Glutamatergic neuron (in vitro differentiated cells): ENCODE measurements at regions not wholly inside any gene's neighbourhood (a gene's known extent, or its start where the extent isn't known, plus 50 kb on each side); places are given as distances from the start of the nearest gene placed in this dataset.

Experiments used
- DNase-seq: peaks from one replicate; pipeline ENCODE4 v3.0.0; 2022
- H3K27ac Mint-ChIP-seq: one replicate; pipeline ENCODE4 v1.8.0; 2020; ENCODE audit warnings: mild to moderate bottlenecking, mixed read lengths, inconsistent platforms; ENCODE audit not compliant: unreplicated experiment
- H3K27me3 Mint-ChIP-seq: one replicate; pipeline ENCODE4 v1.8.0; 2020; ENCODE audit warnings: mild to moderate bottlenecking, moderate library complexity, mixed read lengths, inconsistent platforms; ENCODE audit not compliant: unreplicated experiment
- H3K36me3 Mint-ChIP-seq: one replicate; pipeline ENCODE4 v1.8.0; 2020; ENCODE audit warnings: mild to moderate bottlenecking, mixed read lengths, inconsistent platforms; ENCODE audit not compliant: unreplicated experiment
- H3K4me1 Mint-ChIP-seq: one replicate; pipeline ENCODE4 v1.8.0; 2020; ENCODE audit warnings: mild to moderate bottlenecking, low read depth, mixed read lengths, inconsistent platforms; ENCODE audit not compliant: unreplicated experiment
- H3K4me3 Mint-ChIP-seq: one replicate; pipeline ENCODE4 v1.8.0; 2020; ENCODE audit warnings: mild to moderate bottlenecking, mixed read lengths, inconsistent platforms; ENCODE audit not compliant: unreplicated experiment
- H3K9me3 Mint-ChIP-seq: one replicate; pipeline ENCODE4 v1.8.0; 2020; ENCODE audit warnings: mild to moderate bottlenecking, moderate library complexity, mixed read lengths, inconsistent platforms; ENCODE audit not compliant: unreplicated experiment
- CTCF ChIP-seq: fragments of 200-600 bp; sonication (generic); IDR thresholded peaks from one replicate; pipeline ENCODE4 v1.5.0; 2021; ENCODE audit not compliant: partially characterized antibody, unreplicated experiment

GRCh38 chr2:59076079-59076619 is 835.0 kb upstream of the FANCL start:
- Mint-ChIP-seq H3K9me3 (no peaks in the 10 kb centered on the region), H3K27ac (no peak overlapping the region), H3K4me1 (no peaks in the 10 kb centered on the region), H3K4me3 (no peak overlapping the region), H3K36me3 (no peaks in the 10 kb centered on the region), H3K27me3 (no peaks in the 10 kb centered on the region)
- no peak for DNase-seq
- no peak for TF ChIP-seq CTCF

GRCh38 chr2:59074071-59074470 is 832.9 kb upstream of the FANCL start:
- DNase-seq, result no peak
- Mint-ChIP-seq H3K36me3 (no peaks in the 10 kb centered on the region), H3K4me3 (no peak overlapping the region), H3K4me1 (no peaks in the 10 kb centered on the region), H3K9me3 (no peaks in the 10 kb centered on the region), H3K27ac (no peak overlapping the region), H3K27me3 (no peaks in the 10 kb centered on the region)
- no peak for TF ChIP-seq CTCF

GRCh38 chr2:59073286-59073685 is 832.2 kb upstream of the FANCL start:
- DNase-seq, result no peak
- H3K4me3 Mint-ChIP-seq, result no peak overlapping the region
- H3K4me1 Mint-ChIP-seq, result no peaks in the 10 kb centered on the region
- H3K27ac Mint-ChIP-seq, result no peak overlapping the region
- H3K27me3 Mint-ChIP-seq, result no peaks in the 10 kb centered on the region
- H3K36me3 Mint-ChIP-seq, result no peaks in the 10 kb centered on the region
- TF ChIP-seq CTCF, result no peak
- H3K9me3 Mint-ChIP-seq, result no peaks in the 10 kb centered on the region

- Mint-ChIP-seq H3K4me3 (no peak overlapping the region), H3K27ac (no peak overlapping the region)
Observed at GRCh38 chr2:59068255-59068654, 827.1 kb upstream of the FANCL start.

More at GRCh38 chr2:59068255-59068654, 827.1 kb upstream of the FANCL start:
- no peak for TF ChIP-seq CTCF
- Mint-ChIP-seq H3K36me3 (no peaks in the 10 kb centered on the region), H3K4me1 (no peaks in the 10 kb centered on the region), H3K27me3 (peaks cover 2% of the 10 kb centered on the region), H3K9me3 (no peaks in the 10 kb centered on the region)
- DNase-seq, result no peak
